ENCODE measurements at regions not wholly inside any gene's neighbourhood (a gene's known extent, or its start where the extent isn't known, plus 50 kb on each side); places are given as distances from the start of the nearest gene placed in this dataset.
A peak's percentile ranks its signal among the peaks of the same experiment; 100 is the strongest.

DNA sequence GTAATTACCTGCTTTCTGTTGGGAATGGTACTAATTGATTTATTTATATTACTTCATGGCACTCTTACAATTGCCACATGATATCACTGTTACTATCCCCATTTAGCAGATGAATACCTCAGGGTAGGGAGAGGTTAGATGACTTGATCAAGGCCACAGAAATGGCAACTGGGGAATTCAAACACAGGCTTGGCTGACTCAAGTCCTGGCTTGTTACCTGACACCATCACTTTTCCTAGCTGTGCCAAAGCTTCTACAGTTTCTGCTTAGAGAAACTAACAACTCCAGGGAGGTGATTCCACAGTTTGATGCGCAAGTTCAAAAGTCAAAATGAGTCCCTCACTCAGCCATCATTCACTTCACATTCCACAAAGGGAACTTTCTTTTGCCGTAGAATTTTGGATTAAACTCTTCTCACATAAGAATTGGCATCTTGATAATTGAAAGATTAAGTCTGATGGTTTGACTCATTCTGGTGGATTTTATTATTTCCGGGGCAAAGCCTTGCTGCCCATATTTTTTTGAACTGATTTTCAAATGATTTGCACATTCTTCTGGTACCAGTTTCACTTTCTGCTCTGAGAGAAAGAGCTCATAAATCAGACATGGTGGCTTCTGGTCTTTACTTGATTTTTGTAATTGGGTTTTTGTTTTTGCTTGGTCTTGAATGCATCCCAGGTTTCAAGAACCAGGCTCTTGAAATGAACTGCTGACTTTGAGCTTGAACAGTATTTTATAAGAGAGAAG lies 656.8 kb downstream of the BCL11A start:
- no peak for DNase-seq

- DNase-seq, result no peak
Measured at GRCh38 chr2:59893612-59894011, 659.8 kb downstream of the BCL11A start.

GRCh38 chr2:59892398-59892797 lies 661.1 kb downstream of the BCL11A start:
- DNase-seq, result no peak

DNA sequence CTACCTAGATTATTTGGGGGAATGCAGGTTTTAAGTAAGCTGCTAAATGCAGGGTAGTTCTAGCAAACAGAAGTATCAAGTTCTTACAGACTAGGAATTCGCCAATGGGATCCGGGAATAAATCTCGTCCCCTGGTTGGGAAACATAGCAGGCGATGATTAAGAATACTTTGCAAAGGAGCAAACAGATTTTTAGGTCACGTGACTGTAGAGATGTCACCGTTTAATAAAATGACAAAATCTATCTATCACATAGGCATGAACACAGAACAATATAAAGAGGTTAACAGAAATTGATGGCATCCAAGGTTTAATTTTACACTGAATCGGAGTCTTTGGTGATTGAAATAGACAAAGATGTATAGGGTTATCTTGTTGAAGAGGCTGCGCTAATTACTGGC lies 664.1 kb downstream of the BCL11A start:
- DNase-seq, result no peak

DNA sequence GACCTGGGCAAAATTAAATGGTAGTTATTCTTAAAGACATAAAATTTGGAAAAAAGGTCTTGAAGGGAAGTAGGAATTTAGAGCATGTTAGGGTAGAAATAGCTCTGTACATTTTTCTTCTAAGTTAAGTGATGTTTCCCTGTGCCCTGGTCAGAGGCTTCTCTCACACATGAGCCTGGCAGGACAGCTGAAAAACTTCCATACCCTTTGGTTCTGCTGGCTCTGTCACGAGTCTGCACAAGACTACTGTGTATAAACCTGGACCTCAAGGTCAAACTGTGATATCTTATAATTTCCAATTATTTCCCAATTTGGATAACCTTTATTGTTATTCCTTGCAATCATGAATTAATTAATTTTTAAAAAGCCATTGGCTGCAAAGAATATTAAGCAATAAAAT lies 664.7 kb downstream of the BCL11A start:
- no peak for DNase-seq

GRCh38 chr2:59888015-59888414 lies 665.4 kb downstream of the BCL11A start:
- DNase-seq, result peak; percentile 52

DNA sequence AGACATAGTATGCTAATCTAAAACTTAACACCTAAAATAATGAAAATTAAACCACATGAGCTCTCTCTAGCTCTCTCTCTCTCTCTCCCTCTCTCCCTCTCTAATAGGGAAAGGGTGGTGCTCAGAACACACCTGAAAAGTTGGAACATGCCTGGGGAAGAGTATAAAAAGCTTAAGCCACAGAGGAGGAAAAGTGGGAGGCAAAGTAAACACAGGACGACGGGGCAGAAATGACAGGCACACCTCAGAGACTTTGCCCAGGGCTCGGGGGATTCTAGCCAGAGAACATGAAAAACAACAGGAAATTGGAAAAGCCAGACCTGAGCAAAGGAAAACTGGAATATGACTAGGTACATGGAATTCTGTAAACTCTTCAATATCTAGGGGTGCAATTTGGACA lies 666.1 kb downstream of the BCL11A start:
- no peak for DNase-seq

GRCh38 chr2:59886759-59887158 lies 666.7 kb downstream of the BCL11A start:
- DNase-seq, result peak; percentile 3

DNA sequence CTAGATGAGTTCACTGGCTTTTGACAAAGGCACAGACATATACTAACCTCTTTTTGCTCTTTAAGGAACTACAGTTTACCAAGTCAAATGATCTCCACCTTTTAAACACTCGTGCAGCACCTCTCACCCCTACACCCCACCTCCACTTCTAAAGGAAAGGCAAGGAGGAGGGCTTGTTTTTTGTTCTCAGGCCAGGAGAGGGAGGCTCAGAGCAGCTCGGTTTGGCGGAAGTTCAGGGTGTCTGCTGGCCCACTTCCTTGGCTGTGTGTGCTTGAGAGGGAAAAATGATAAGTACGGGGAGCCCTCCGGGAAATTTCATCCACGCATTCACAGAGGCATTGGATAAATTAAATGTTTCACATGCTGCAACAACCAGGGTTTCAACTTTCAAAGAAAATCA lies 667.9 kb downstream of the BCL11A start:
- DNase-seq, result peak; percentile 36

DNA sequence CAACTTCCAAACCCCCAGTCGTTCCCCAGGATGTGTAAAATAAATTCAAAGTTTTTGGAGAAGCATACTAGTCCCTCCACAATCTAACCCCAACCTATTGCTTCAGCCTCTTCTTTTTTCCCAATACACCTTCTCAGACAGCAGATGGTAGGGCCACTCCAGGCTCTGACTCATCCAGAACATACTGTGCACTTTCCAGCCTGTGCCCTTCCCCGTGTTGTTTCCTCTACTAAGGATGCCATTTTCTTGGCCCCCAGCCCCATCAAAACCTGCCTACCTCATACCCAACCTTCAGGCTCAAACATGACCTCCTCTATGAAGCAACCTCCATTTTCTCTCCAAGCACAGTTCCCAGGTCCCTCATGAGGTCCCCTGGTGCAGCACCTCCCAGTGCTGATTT lies 669.3 kb downstream of the BCL11A start:
- DNase-seq, result no peak

DNA sequence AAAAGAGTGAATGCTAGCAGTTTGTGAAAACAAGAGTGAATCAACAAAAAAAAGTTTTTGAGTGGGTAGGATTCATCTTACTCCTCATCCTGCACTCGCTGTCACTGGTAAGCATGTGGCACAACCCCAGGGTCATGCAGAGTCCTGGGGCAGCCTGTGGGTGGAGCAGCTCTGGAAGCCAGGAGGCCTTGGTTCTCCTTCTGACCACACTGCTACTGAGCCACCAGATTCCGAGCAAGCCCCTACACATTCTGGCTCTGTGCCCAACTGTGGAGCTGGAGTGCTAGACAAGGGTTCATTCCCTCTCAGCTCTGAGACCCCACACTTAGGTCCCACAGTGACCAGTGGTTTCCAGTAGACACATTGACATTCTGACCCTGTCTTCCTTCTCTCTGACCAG lies 670.6 kb downstream of the BCL11A start:
- no peak for DNase-seq

GRCh38 chr2:59882279-59882678 lies 671.2 kb downstream of the BCL11A start:
- DNase-seq, result no peak

DNA sequence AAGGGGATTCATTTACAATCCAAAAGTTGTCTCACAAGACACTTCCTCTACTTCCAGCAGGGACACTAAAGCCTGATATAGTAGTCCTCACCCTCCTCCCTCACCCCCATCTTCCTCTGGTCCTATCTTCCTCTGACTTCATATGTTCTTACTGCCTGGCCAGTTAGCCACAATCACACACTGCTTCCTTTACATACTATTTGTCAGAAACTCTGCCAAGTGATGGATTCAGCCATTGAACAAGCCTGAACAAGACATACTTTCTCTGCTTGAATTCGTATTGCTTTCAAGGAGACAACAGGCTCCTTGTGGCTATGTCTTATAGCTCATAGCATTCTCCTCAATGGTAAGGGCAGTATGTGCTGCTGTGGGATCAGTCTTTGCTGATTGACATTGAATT lies 672.2 kb downstream of the BCL11A start:
- no peak for DNase-seq

DNA sequence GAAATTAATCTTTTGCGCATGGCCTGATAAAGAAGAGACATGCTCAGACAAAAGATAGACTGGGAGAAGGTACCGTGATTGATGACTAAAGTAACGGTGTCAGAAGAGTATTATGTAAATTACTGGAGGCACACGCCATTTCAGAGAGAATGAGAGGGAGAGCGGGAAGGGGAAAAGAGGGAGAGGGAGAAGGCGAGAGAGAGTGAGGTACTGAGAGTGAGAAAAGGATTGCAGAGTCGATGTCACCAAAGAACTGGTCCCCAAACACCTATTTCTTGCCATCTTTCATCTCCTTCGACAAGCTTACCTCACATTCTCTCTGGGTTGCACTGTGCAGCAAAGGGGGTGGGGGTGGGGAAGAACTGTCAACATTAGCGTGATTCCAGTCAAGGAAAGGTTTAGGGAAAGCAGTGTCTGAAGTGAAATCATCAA lies 673.7 kb downstream of the BCL11A start:
- DNase-seq, result no peak

- no peak for DNase-seq
Measured at GRCh38 chr2:59875836-59876235, 677.6 kb downstream of the BCL11A start.

GRCh38 chr2:59874971-59875755 lies 678.3 kb downstream of the BCL11A start:
- no peak for DNase-seq

DNA sequence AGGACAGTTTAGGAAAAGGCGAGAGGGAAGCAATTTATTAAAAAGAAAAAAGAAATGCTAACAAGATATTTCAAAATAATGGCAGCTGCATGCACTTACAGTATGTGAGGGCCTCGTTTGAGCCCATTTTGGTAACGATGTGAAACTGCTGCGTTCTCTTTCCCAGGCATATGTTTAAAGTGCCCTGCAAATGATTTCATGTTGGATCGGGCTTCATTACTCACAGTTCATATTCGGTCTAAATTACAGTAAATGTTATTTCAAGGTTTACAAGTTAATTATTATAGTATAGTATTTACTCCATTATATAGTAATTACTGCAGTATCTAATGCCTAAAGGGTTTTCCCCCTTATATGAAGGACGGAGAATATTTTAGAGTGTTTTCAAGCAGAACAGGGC lies 679.1 kb downstream of the BCL11A start:
- no peak for DNase-seq

DNA sequence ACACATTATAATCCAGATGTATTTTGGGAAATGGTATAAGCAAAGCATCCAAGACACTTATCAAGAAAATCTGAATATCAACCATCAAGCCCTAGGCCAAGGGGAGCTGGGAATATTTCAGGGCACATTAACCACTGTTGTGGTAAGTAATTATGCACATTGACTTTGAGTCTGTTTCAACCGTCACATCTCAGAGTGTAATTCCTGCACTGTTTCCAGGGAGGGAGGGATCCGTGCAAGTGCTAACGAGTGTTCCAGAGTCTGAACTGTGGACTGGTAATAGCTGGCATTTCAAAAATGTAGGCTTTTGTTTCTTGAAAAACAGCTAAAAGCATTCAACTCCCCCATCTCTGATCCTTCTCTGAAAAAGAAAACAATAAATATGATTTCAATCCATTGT lies 681.6 kb downstream of the BCL11A start:
- no peak for DNase-seq

- DNase-seq, result no peak
Measured at GRCh38 chr2:59868981-59869380, 684.5 kb downstream of the BCL11A start.

- no peak for DNase-seq
Measured at GRCh38 chr2:59866436-59866835, 687.0 kb downstream of the BCL11A start.

GRCh38 chr2:59858540-59858939 lies 694.9 kb downstream of the BCL11A start:
- no peak for DNase-seq

DNA sequence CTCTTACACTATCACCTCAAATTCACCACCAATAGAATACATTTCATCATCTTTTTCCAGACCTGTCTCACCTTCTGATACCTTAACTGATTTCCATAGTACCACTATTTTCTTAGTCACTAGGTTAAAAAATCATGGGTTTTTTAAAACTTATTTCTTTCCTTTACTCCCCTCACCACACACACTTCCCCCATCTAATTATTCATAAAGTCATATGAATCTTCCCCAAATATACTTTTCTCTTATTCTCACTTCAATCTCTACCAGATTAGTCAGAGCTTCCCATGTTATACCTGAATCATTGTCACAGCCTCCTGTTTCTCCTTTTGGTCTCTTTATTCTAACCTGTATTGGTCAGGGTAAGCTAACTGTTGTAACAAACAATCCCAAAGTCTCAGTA lies 696.3 kb downstream of the BCL11A start:
- no peak for DNase-seq

DNA sequence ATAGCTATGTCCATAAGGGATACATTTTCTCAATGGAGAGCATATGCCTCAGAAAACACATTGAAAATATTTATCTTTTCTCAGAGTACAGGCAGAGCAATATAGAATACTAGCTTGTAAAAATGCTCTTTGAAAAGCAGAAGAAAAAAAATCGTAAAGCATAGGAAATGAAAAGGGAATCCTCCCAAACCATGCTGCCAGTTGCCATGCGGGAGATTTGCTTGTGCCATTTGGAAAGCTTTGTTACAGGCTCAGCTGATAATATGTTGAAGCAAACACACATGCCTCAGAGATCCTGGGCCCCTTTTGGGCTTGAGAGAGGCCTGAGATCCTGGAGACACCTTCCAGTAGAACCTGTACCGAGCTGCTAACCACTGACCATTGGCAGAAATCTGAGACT lies 697.1 kb downstream of the BCL11A start:
- DNase-seq, result no peak

- no peak for DNase-seq
Measured at GRCh38 chr2:59853032-59853431, 700.4 kb downstream of the BCL11A start.
